HFFc6 (cell line): ENCODE measurements at regions not wholly inside any gene's neighbourhood (a gene's known extent, or its start where the extent isn't known, plus 50 kb on each side); places are given as distances from the start of the nearest gene placed in this dataset.

Source experiments
- DNase-seq: peaks from one replicate; pipeline ENCODE4 v3.0.0-alpha.2; 2018
- H3K27ac Mint-ChIP-seq: 2 replicates; pipeline ENCODE4 v1.8.0; 2020; ENCODE audit warnings: mild to moderate bottlenecking, mixed read lengths
- H3K27me3 Mint-ChIP-seq: 2 replicates; pipeline ENCODE4 v1.8.0; 2021; ENCODE audit warnings: mild to moderate bottlenecking, moderate library complexity, mixed read lengths; ENCODE audit not compliant: insufficient read depth
- H3K36me3 Mint-ChIP-seq: 2 replicates; pipeline ENCODE4 v1.8.0; 2021; ENCODE audit warnings: low read depth, mixed read lengths
- H3K4me1 Mint-ChIP-seq: 2 replicates; pipeline ENCODE4 v1.8.0; 2020; ENCODE audit warnings: low read depth, mixed read lengths
- H3K4me3 Mint-ChIP-seq: 2 replicates; pipeline ENCODE4 v1.8.0; 2020; ENCODE audit warnings: mild to moderate bottlenecking, moderate library complexity, mixed read lengths
- H3K9me3 Mint-ChIP-seq: 2 replicates; pipeline ENCODE4 v1.8.0; 2020; ENCODE audit warnings: mild to moderate bottlenecking, mixed read lengths
- TF ChIP-seq, protein P1 (sequence below): fragments of 200-600 bp; sonication (generic); IDR thresholded peaks from 2 replicates; pipeline ENCODE4 v1.5.0; 2021; ENCODE audit warnings: antibody characterized with exemption, mild to moderate bottlenecking

- no peak for DNase-seq
- H3K27me3 Mint-ChIP-seq: no peaks in the 10 kb centered on the region; the same call in 1 of the 2 replicates
- no peaks in the 10 kb centered on the region for H3K4me1 Mint-ChIP-seq
- H3K9me3 Mint-ChIP-seq: no peaks in the 10 kb centered on the region
- TF ChIP-seq, protein P1, sequence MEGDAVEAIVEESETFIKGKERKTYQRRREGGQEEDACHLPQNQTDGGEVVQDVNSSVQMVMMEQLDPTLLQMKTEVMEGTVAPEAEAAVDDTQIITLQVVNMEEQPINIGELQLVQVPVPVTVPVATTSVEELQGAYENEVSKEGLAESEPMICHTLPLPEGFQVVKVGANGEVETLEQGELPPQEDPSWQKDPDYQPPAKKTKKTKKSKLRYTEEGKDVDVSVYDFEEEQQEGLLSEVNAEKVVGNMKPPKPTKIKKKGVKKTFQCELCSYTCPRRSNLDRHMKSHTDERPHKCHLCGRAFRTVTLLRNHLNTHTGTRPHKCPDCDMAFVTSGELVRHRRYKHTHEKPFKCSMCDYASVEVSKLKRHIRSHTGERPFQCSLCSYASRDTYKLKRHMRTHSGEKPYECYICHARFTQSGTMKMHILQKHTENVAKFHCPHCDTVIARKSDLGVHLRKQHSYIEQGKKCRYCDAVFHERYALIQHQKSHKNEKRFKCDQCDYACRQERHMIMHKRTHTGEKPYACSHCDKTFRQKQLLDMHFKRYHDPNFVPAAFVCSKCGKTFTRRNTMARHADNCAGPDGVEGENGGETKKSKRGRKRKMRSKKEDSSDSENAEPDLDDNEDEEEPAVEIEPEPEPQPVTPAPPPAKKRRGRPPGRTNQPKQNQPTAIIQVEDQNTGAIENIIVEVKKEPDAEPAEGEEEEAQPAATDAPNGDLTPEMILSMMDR: no peak
- H3K36me3 Mint-ChIP-seq: no peaks in the 10 kb centered on the region
- no peak overlapping the region for H3K4me3 Mint-ChIP-seq
- no peak overlapping the region for H3K27ac Mint-ChIP-seq
Measured at GRCh38 chr11:111086058-111086457, 159.5 kb upstream of the POU2AF2 start.

DNA sequence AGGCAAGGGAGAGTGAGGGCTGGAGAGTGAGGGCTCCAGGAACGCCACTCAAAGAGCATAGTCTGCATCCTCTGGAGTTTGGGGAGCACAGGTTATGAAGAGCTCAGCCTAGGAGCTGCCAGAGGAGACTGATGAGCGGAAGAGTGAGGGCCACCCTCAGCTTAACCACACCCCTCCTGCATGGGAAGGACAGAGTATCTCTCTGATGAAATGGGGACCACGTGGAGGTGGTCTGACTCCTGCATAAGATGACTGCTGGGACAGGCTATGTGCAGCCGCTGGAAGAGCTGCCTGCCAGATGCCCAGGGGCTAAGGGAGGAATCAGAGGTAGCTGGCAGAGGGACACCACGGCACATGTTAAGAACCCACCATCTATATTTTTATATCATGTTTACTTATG, 162.9 kb upstream of the POU2AF2 start:
- TF ChIP-seq, protein P1: no peak
- H3K36me3 Mint-ChIP-seq: no peaks in the 10 kb centered on the region
- H3K9me3 Mint-ChIP-seq: no peaks in the 10 kb centered on the region
- peaks cover 3% of the 10 kb centered on the region; the same call in 1 of the 2 replicates for H3K27me3 Mint-ChIP-seq
- DNase-seq: no peak
- no peak overlapping the region for H3K4me3 Mint-ChIP-seq
- no peaks in the 10 kb centered on the region for H3K4me1 Mint-ChIP-seq
- no peak overlapping the region for H3K27ac Mint-ChIP-seq

DNA sequence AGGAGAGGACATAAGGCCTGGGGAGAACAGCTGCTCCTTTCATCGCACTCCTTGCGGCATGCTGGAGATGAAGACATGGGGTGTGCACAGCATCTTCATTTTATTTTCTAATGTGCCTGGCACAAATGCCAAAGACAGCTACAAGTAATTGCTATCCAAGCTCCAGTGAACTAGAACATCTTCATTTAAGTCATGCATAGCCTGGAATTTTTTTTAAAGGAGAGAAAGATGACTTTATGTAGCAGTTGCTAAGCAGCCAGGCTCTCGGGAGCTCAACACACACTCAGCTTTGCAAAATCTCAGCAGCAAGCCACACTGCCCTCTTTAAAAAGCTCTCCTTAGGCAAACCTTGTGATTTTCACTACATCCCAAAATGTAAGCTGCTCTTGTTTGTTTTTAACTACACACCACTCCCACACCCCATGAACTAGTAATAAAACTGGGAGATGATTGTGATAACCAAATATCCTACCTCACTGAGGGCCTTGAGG, 164.5 kb upstream of the POU2AF2 start:
- H3K36me3 Mint-ChIP-seq: no peaks in the 10 kb centered on the region
- peaks cover 3% of the 10 kb centered on the region; the same call in 1 of the 2 replicates for H3K27me3 Mint-ChIP-seq
- DNase-seq: no peak
- no peaks in the 10 kb centered on the region for H3K9me3 Mint-ChIP-seq
- H3K4me3 Mint-ChIP-seq: no peak overlapping the region
- TF ChIP-seq, protein P1: no peak
- no peaks in the 10 kb centered on the region for H3K4me1 Mint-ChIP-seq
- H3K27ac Mint-ChIP-seq: no peak overlapping the region

GRCh38 chr11:111077530-111078322, 167.8 kb upstream of the POU2AF2 start:
- Mint-ChIP-seq H3K27me3 (peaks cover 3% of the 10 kb centered on the region; the same call in 1 of the 2 replicates), H3K27ac (no peak overlapping the region), H3K9me3 (no peaks in the 10 kb centered on the region), H3K4me1 (no peaks in the 10 kb centered on the region), H3K4me3 (no peak overlapping the region), H3K36me3 (no peaks in the 10 kb centered on the region)
- no peak for DNase-seq
- TF ChIP-seq, protein P1: no peak

DNA sequence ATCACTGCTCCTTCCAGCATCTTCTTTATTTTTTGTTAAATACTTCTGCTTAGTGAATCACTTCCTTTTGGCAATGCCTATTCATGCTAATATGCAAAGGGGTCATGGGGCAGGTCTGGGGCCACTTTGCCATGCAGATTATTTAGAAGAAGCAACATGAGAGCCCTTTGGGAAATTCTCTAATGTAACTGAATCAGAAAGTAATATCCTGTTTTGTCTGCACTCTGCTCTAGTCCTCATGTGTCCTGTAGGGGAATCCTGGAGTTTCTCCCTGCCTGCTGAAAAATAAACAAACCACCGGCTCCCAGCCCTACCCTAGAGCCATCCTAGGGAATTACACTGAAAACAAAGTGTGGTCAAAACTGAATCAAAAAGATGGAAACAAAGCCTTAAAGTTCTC, 176.5 kb upstream of the POU2AF2 start:
- TF ChIP-seq, protein P1: peak; percentile 69
- Mint-ChIP-seq H3K36me3 (peaks cover 15% of the 10 kb centered on the region), H3K27ac (no peak overlapping the region), H3K4me3 (no peak overlapping the region), H3K27me3 (peaks cover 4% of the 10 kb centered on the region; the same call in 1 of the 2 replicates), H3K9me3 (peaks cover 15% of the 10 kb centered on the region), H3K4me1 (peaks cover 32% of the 10 kb centered on the region)
- peak; percentile 32 for DNase-seq
